ENCODE measurements at regions not wholly inside any gene's neighbourhood (a gene's known extent, or its start where the extent isn't known, plus 50 kb on each side); places are given as distances from the start of the nearest gene placed in this dataset.
"Not testable (repeated sequence)": the region's sequence is repeated elsewhere in the genome, so short reads cannot be mapped to it uniquely, and the experiment has no call there.

- no peak for TF ChIP-seq CTCF (IDR thresholded peaks at IDR 0.05; ENCODE audit: low read depth, low read length, missing control alignments)
- H3K4me3 ChIP-seq (replicated peaks; ENCODE audit: low read depth, low read length): no peak overlapping the region
- DNase-seq (ENCODE audit: extremely low read depth, low read depth): peak; percentile 56
Measured at GRCh38 chr14:37864861-37865718, 269.7 kb downstream of the TTC6 start.

GRCh38 chr14:37865719-37866549, 270.5 kb downstream of the TTC6 start:
- no peak for DNase-seq (ENCODE audit: extremely low read depth, low read depth)
- no peak for TF ChIP-seq CTCF (IDR thresholded peaks at IDR 0.05; ENCODE audit: low read depth, low read length, missing control alignments)
- no peak overlapping the region for H3K4me3 ChIP-seq (replicated peaks; ENCODE audit: low read depth, low read length)

- no peak overlapping the region for H3K4me3 ChIP-seq (replicated peaks; ENCODE audit: low read depth, low read length)
- TF ChIP-seq CTCF (IDR thresholded peaks at IDR 0.05; ENCODE audit: low read depth, low read length, missing control alignments): no peak
- no peak for DNase-seq (ENCODE audit: extremely low read depth, low read depth)
Measured at GRCh38 chr14:37869633-37870032, 274.2 kb downstream of the TTC6 start.

- no peak overlapping the region for H3K4me3 ChIP-seq (replicated peaks; ENCODE audit: low read depth, low read length)
- DNase-seq (ENCODE audit: extremely low read depth, low read depth): no peak
- TF ChIP-seq CTCF (IDR thresholded peaks at IDR 0.05; ENCODE audit: low read depth, low read length, missing control alignments): no peak
Measured at GRCh38 chr14:37870170-37870569, 274.7 kb downstream of the TTC6 start.

GRCh38 chr14:37870632-37871346, 275.4 kb downstream of the TTC6 start:
- no peak for TF ChIP-seq CTCF (IDR thresholded peaks at IDR 0.05; ENCODE audit: low read depth, low read length, missing control alignments)
- DNase-seq (ENCODE audit: extremely low read depth, low read depth): no peak
- H3K4me3 ChIP-seq (replicated peaks; ENCODE audit: low read depth, low read length): no peak overlapping the region

- H3K4me3 ChIP-seq (replicated peaks; ENCODE audit: low read depth, low read length); DNase-seq (ENCODE audit: extremely low read depth, low read depth): not testable (repeated sequence)
Measured at GRCh38 chr14:37874065-37874428, 278.6 kb downstream of the TTC6 start.

Data from HFF-Myc (cell line).